Right hindlimb (tissue), 1 donor: ENCODE measurements at regions not wholly inside any gene's neighbourhood (a gene's known extent, or its start where the extent isn't known, plus 50 kb on each side); places are given as distances from the start of the nearest gene placed in this dataset.

Source experiments
- DNase-seq: peaks from one replicate; pipeline ENCODE4 v3.0.0-alpha.2; 2018

- no peak for DNase-seq
Measured at GRCh38 chr3:162139841-162140240, 643.2 kb downstream of the OTOL1 start.

DNA sequence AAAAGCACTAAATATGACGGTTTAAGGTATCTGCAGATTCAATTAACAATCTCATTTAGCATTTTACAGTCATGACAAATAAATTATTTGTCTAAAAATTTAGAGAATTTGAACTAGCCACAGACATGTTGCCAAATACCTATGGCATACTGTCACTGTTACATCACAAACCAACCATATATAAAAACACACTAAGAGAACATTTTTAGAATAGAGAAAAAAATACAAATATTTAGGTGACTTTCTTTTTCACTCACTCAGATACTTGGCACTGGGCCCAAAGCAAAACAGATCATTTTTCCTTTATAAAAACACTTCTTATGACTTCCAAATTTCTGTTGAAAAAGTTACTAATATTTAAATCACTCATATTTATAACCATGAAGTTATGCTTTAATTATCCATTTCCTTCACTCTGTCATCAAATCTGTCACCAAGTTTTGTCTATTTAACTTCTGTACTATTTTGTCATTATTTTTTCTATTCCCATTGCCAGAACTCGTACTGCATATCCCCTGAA, 644.7 kb downstream of the OTOL1 start:
- DNase-seq = no peak

GRCh38 chr3:162142511-162142910, 645.9 kb downstream of the OTOL1 start:
- DNase-seq = no peak

DNA sequence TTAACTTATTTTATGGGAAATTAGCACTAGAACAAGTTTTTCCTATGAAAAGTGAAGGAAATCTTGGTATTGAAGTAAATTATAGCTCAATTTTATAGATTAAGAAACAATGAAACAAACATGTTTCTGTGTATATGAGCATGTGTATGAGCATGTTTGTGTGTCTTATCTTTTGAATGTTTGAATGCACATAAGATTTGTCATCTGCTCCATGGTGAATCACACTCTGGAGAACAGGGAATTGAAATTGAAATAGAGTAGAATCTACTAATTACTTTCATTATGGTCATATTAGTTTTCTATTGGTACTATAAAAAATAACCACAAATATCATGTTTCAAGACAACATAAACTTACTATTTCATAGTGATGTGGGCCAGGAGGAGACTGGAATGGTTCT, 646.6 kb downstream of the OTOL1 start:
- no peak for DNase-seq

- no peak for DNase-seq
Measured at GRCh38 chr3:162147996-162148395, 651.4 kb downstream of the OTOL1 start.

DNA sequence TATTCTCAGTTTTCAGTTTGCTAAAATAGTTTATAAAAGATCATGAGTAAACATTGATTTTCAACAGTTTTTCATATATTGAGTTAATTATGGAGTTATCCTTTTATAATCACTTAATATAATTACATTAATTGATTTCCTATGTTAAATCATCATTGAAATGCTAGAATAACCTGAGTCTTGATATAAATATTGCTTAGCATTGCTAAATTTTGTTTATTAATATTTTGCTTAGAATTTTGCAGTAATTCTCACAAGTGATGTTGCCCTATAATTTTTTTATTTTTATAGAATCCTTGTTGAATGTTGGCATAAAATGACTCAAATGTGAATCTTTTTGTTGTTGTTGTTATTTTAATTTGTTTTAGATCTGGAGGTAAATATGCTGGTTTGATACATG, 654.2 kb downstream of the OTOL1 start:
- DNase-seq = no peak

DNA sequence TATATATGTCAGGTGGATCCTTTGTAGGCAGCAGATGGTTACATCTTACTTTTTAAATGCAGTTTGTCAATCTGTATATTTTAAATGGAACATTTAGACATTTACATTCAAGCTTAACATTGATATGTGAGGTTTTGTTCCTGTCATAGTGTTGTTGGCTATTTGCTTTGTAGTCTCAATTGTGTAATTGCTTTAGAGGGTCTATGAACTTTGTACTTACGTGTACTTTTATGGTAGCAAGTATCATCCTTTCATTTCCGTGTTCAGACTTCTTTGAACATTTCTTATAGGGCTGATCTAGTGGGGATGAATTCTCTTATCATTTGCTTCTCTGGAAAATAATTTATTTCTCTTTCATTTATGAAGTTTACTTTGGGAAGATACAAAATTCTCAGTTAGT, 656.0 kb downstream of the OTOL1 start:
- no peak for DNase-seq

DNA sequence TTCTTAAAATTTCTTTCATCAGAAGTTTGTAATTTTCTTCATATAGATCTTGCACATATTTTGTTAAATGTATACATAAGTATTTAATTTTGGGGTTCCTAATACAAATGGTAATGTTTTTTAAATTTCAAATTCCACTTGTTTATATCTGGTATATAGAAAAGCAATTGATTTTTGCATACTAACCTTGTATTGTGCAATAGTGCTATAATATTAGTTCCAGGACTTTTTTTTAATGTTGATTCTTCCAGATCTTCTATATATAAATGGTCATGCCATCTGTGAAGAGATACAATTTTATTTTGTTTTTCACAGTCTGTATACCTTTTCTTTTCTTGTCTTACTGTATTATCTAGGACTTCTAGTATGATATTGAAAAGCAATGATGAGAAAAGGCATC, 665.0 kb downstream of the OTOL1 start:
- no peak for DNase-seq

- no peak for DNase-seq
Measured at GRCh38 chr3:162165346-162165745, 668.7 kb downstream of the OTOL1 start.

DNA sequence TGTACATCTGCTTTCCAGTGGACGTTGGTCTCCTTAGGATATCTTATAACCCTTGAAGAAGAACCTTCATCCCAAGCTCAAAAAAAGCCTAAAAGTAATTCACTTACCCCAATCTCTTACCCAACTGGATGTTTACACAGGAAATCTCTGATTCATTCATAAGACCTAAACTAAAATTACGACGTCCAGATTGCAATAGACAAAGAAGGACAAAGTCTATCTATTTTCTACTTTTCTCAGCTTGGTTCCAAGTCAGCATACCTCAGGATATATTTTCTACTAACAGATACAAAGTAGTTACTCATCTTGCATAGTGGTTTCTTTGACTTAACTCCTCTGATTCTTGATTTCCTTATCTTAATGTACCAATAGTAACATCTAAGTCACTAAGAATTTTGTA, 669.9 kb downstream of the OTOL1 start:
- DNase-seq = no peak

- no peak for DNase-seq
Measured at GRCh38 chr3:162168715-162169114, 672.1 kb downstream of the OTOL1 start.

- DNase-seq = no peak
Measured at GRCh38 chr3:162170581-162170980, 674.0 kb downstream of the OTOL1 start.

DNA sequence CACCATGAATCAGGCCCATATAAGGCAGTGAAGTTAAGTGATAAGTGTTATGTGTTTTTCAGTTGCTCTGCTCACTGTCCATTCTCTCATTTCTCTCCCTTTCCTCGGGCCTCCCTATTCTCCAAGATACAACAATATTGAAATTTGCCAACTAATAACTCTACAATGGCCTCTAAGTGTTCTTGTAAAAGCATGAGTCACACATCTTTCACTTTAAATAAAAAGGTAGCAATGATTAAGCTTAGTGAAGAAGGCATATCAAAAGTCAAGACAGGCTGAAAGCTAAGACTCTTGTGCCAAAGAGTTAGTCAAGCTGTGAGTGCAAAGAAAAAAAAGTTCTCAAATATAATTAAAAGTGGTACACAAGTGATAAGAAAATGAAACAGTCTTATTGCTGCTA, 675.4 kb downstream of the OTOL1 start:
- DNase-seq = no peak

GRCh38 chr3:162175145-162175544, 678.5 kb downstream of the OTOL1 start:
- no peak for DNase-seq

- DNase-seq = no peak
Measured at GRCh38 chr3:162175878-162176277, 679.3 kb downstream of the OTOL1 start.

DNA sequence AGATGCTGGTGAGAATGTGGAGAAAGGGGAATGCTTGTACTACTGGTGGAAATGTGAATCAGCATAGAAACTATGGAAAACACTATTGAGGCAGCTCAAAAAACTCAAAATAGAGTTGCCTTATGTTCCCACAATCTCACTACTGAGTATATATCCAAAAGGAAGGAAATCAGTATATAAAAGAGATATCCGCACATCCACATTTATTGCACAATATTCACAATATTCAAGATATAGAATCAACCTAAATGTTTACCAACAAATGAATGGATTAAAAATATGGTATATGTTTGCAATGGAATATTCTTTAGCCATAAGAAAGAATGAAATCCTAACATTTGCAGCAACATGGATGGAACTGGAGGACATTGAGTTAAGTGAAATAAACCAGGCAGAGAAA, 686.8 kb downstream of the OTOL1 start:
- no peak for DNase-seq

- DNase-seq = no peak
Measured at GRCh38 chr3:162192340-162193029, 695.9 kb downstream of the OTOL1 start.

GRCh38 chr3:162193148-162194095, 696.8 kb downstream of the OTOL1 start:
- no peak for DNase-seq

DNA sequence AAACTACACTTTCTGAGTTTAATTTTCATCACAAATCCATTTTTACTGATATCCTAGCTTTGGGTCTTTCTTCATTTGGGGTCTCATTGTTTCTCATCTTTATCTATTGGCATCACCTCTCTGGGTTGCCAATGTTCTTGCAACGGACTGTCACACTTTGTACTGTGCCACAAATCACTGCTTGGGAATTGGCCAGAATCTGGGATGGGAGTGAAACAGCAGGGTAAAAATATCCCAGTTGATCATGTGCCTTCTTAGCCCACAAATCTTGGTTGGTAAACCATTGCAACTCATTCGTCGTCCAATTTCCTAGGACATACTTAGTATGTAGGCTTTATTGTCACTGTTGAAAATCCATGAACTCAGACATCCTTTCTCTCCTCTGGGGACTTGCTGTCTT, 698.5 kb downstream of the OTOL1 start:
- no peak for DNase-seq

DNA sequence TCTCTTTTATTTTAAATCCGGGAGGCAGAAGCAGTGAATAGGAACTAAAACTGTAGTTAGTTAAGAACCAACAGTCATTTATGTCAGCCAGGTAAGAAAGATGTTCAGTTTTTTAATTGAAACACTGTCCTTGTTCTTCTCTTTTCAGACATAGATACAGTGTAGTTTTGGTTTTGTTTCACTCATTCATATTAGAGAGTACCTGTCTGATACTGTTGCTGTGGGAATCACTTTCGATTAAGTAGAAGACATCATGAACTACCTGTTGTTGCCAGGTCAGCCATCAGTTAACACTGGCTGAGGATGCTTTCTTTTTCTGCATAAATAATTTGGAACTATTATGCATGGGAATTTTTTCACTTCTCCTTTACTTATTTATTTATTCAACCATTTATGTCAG, 700.4 kb downstream of the OTOL1 start:
- DNase-seq = no peak

DNA sequence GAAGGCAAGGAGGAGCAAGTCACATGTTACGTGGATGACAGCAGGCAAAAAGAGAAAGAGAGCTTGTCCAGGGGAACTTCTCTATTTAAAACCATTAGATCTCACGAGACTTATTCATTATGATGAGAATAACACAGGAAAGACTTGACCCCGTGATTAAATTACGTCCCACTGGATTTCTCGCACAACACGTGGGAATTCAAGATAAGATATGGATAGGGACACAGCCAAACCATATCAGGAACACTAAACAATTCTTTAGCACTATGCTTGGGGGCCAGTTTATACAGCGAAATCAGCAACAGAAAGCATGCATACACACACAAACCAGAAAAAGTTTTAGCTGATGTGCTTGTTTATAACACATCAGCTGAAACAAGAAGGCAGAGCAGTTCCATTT, 704.2 kb downstream of the OTOL1 start:
- DNase-seq = no peak

GRCh38 chr3:162206648-162207047, 710.0 kb downstream of the OTOL1 start:
- DNase-seq = no peak

GRCh38 chr3:162211470-162211869, 714.9 kb downstream of the OTOL1 start:
- DNase-seq = no peak

- no peak for DNase-seq
Measured at GRCh38 chr3:162213196-162213595, 716.6 kb downstream of the OTOL1 start.
